GM18909 (cell line): ENCODE measurements at regions not wholly inside any gene's neighbourhood (a gene's known extent, or its start where the extent isn't known, plus 50 kb on each side); places are given as distances from the start of the nearest gene placed in this dataset.
"Not testable (repeated sequence)": the region's sequence is repeated elsewhere in the genome, so short reads cannot be mapped to it uniquely, and the experiment has no call there.

Experiments
- ATAC-seq: cut with Tn5 transposase; IDR thresholded peaks from one replicate; pipeline ENCODE4 v1.9.1; 2021; ENCODE audit warnings: mild to moderate bottlenecking; ENCODE audit not compliant: unreplicated experiment, poor library complexity

- no peak for ATAC-seq
These were observed 169.2 kb downstream of the LNPK start for GRCh38 chr2:175832866-175833265.

DNA sequence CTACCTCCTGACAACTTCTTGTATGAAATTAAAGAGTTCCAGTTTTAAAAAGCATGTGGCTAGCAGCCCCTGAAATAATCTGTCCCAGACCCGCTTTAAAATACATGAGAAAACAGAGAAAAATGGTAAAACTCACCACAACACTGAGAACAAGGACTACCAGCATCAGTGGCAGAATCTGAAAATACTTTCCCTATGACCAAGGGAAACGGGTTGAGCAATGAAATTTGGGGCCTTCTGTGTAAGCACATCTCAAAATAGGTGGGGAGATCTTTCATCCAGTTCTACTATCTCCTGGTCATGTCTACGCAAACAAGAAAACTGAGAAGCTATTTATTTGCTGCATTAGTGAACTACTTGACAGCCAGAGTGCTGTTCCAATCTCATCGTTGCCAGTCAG, 172.3 kb downstream of the LNPK start:
- ATAC-seq, result no peak

GRCh38 chr2:175827856-175828255, 174.2 kb downstream of the LNPK start:
- no peak for ATAC-seq

DNA sequence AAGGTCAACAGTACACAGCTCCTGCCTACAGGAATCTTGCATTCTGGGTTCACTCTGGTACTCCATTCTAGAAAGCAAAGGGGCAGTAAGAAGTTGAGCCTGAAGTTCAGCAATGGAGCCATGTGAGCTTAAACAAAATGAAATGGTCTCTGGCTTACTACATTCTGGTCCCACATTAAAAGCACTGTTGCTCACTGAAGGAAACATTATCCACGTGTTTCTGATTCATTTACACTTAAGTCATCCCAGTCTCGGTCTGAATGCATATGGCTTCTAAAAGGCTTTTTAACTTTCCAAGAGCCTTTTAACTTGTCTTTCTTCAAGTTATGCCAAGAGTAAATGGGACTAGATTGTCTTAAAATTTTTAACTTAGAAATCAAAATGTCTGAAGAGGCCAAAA, 177.8 kb downstream of the LNPK start:
- ATAC-seq, result no peak

- no peak for ATAC-seq
These were observed 178.4 kb downstream of the LNPK start for GRCh38 chr2:175823707-175824073.

- ATAC-seq, result no peak
These were observed 178.9 kb downstream of the LNPK start for GRCh38 chr2:175823002-175823706.

DNA sequence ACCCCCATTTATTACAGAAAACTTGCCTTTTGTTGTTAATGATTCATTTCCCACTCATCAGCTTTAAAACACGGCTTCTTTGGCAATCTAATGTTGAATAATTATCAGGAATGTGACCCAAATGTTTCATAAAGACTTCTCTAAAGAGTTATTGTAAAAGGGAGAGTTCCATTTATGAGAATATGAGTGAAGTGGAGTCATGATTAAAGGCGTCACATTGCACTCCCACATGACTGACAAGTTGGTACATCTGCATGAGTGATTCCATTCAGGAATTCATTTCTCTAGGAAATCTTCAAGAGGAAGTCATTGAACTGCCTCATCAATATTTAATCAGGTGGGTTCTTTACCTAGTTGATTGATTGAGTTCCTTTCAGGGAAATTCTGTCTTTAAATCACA, 184.8 kb downstream of the LNPK start:
- no peak for ATAC-seq

DNA sequence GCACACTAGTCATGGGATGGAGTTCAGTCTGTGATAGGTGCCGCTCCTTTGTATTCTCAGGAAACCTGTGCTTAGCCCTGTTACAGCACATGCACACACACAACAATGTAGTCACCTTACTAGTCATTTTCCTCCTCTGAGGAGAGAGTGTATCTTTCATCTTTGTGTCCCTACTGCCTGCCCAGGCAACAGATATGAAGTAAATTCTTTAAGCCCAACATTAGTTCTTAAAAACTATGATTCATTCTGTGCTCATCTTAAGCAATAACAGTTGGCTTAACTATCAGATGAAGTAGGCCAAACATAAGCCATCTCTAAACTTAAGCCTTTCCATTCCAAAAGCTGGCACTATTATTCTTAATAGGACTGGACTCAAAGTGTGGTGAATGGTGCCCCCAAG, 186.5 kb downstream of the LNPK start:
- no peak for ATAC-seq

DNA sequence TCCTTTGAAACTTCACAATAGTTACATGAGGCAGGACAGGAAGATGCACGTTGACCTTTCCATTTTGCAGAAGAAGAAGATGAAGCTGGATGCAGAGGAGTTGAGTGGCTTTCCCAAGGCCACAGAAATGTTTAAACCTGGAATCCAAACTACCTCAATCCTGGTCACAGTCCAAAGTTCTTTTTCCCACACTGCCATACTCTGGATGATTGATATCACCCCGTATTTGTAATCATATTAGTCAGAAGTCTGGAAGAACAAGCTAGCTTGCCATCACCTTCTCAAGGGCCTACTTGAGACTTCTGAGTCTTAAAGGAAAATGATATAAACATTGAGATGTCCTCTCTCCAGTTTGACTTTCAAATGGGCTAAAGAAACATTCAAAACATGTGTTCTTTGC, 190.1 kb downstream of the LNPK start:
- ATAC-seq, result no peak

- ATAC-seq, result no peak
These were observed 193.2 kb downstream of the LNPK start for GRCh38 chr2:175808858-175809257.

- no peak for ATAC-seq
These were observed 194.0 kb downstream of the LNPK start for GRCh38 chr2:175808078-175808477.

- no peak for ATAC-seq
These were observed 194.8 kb downstream of the LNPK start for GRCh38 chr2:175807031-175807873.

DNA sequence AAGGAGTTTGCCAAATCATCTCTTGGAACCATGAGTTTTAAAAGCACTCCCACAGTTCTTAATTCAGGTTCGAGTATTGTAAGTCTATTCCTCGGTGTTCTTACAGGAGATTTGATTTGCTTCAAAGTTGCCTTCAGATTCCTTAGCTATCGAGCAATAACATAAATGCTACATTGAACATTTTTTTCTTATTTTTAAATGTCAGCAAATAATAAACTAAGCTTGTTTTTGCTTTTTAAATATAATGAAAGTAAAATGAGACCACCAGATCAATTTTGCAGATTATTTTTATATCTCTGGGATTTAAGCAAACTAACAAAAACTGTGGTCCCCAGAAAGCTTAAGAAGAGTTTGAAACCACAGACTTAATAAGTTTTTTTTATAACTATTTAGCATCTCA, 195.5 kb downstream of the LNPK start:
- no peak for ATAC-seq

GRCh38 chr2:175806125-175806490, 196.0 kb downstream of the LNPK start:
- ATAC-seq, result no peak

DNA sequence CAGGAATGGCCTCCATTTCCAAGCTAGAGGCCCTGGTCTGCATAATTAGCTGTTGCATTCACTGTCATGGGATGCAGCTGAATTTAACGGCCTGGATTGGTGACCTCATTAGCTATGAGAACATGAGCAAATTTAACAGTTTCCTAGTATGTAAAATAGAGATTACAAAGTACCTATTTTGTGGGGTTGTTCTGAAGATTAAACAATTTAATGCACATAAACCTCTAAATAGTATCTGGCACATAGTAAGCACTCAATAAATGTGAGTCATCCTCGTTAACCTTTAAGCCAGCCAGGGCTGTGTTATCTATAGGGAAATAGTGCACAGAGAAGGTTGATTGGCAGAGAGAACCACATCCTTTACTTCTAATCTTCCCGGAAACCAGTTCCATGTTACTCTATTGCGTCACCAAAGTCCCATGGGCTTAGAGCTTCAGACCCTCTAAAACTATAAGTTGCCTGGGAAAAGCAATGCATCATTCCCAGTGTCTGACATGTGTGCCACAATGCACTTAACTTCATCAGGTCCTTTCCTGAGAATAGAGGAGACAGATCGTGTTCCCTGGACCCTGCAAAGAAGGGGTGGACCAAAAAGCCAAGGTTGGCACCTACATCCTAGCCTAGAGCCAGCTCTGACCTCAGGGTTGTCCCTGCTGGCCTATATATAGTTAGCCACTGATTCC, 196.5 kb downstream of the LNPK start:
- ATAC-seq, result no peak

DNA sequence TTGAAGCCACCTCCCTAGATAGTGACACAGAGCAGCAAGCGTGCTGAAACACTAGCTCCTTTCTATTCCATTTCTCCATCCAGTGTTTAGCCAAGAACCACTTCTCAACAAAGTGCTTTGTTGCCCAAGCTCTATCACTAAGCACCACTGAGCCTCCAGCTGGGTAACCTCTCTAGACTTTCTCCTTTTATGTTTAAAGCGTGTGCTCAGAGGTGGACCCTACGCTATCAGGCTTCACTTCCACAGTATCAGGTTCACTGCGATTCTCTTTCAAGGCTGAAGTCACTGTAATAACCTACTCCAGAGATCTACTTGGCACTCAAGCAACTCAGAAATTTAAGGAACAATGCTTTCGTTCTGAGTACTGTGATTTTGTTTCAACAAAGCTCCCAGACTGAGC, 197.9 kb downstream of the LNPK start:
- ATAC-seq, result no peak

- ATAC-seq, result not testable (repeated sequence)
These were observed 205.6 kb downstream of the LNPK start for GRCh38 chr2:175796422-175796821.

DNA sequence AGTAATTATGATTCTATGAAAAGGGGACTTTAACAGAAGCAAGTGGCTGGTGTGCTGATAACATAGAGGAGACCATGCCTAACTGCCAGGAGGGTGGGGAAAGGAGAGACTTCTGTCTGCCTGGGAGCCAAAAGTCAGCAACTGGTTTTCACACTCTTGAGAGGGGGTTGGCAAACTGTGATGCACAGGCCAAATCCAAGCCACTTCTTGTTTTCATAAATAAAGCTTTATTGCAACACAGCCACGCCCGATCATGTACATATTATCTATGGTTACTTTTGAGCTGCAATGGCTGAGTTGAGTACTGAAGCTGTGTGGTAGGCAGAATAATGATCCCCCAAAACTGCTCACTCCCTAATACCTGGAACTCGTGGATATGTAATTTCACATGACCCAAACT, 208.4 kb downstream of the LNPK start:
- no peak for ATAC-seq

DNA sequence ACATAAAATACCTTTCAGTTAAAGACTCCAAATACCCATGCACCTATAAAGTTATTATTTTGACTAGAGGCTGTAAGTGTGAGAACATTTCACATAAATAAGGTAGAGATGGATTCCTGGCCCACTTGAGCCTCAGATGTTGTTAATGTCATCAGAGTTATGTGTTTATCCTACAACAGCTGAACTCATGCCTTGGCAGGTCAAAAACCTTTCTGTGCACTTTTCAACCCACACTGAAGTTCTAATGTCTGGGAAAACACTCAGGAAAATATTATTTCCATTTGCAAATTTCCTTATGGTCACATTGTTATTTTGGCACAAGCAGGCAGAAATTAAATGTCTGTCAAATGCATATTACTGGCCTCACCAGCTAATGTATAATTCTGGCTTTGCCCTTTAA, 209.2 kb downstream of the LNPK start:
- ATAC-seq, result no peak

- ATAC-seq, result no peak
These were observed 209.9 kb downstream of the LNPK start for GRCh38 chr2:175792199-175792598.

DNA sequence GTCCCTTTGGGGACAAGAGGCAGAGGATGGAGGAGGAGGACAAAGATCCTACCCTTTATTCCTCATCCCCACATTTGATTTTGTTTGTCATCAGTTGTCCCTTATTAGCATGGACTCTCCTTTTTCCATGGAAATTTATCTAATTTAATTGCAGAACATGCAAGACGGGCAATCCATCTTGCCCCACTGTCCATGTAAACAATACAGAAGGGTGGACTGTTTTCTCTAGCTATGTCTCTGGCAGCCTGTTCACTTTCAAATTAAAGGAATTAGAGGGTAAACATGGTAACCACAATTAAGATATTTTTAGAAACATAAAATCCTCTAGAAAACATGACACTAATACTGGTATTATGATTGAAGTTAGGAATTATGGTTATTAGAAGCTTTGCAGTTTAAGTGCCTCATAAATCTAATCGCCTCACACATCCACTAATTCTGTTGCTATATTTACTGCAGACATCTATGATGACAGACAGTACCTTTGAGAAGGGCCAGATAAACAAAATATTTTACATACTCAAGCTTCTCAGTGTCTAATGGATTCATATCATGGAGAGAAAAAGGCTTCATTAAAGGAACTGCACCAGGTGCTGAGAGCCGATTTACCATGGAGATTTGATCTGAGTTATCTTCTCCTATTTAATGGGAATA, 215.5 kb downstream of the LNPK start:
- no peak for ATAC-seq
